IMR-90 (cell line): ENCODE measurements at regions not wholly inside any gene's neighbourhood (a gene's known extent, or its start where the extent isn't known, plus 50 kb on each side); places are given as distances from the start of the nearest gene placed in this dataset.

ENCODE experiments used
- CEBPB ChIP-seq: IDR thresholded peaks from 2 replicates; pipeline ENCODE4 v1.6.1; 2012; ENCODE audit warnings: low read depth, low read length, improper control_type of control experiment
- MAFK ChIP-seq: IDR thresholded peaks from 2 replicates; pipeline ENCODE4 v1.6.1; 2012; ENCODE audit warnings: low read depth, low read length, improper control_type of control experiment
- MXI1 ChIP-seq: IDR thresholded peaks from 2 replicates; pipeline ENCODE4 v1.6.1; 2012; ENCODE audit warnings: low read depth, mild to moderate bottlenecking, low read length, moderate library complexity, borderline replicate concordance
- POLR2A ChIP-seq: IDR thresholded peaks from 2 replicates; pipeline ENCODE4 v1.6.1; 2012; ENCODE audit warnings: mild to moderate bottlenecking, low read depth, low read length
- RAD21 ChIP-seq: IDR thresholded peaks from 2 replicates; pipeline ENCODE4 v1.6.1; 2012; ENCODE audit warnings: low read length, improper control_type of control experiment
- RCOR1 ChIP-seq: IDR thresholded peaks from 2 replicates; pipeline ENCODE4 v1.6.1; 2012; ENCODE audit warnings: mild to moderate bottlenecking, low read length, improper control_type of control experiment; ENCODE audit not compliant: insufficient replicate concordance
- RFX5 ChIP-seq: IDR thresholded peaks from 2 replicates; pipeline ENCODE4 v1.8.0; 2012; ENCODE audit warnings: low read depth, mild to moderate bottlenecking, low read length, moderate library complexity
- TF ChIP-seq, protein P1 (sequence below): conservative IDR thresholded peaks from 2 replicates; pipeline ENCODE4 v1.5.1; 2012; ENCODE audit warnings: mild to moderate bottlenecking, low read depth, low read length, improper control_type of control experiment
- TF ChIP-seq, protein P2 (sequence below): fragments of 150-350 bp; IDR thresholded peaks from 2 replicates; pipeline ENCODE4 v1.6.1; 2017; ENCODE audit warnings: mild to moderate bottlenecking, antibody characterized with exemption, low read length, low read depth
- TF ChIP-seq, protein P3 (sequence below): fragments of 150-350 bp; IDR thresholded peaks from 2 replicates; pipeline ENCODE4 v1.6.1; 2016; ENCODE audit warnings: low read depth, mild to moderate bottlenecking, low read length, moderate library complexity, borderline replicate concordance

DNA sequence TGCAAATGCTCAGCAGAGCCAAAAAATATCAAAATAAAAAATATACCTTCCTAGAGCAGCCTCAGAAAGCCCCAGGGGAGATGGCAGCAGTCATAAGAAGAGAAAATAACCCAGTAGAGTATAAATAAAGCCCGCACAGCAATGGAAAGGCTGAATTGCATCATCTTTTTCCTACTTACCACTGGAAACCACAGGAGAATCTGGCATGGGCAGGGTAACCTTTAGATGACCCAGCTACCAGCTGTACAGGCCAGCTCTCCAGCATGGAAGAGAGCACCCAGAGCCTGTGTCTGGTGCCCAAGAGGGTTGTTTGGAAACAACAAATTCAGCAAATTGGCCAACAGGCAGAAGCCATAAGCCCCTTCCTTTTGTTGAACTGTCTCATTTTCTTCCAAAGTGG, 253.1 kb downstream of the OMA1 start:
- TF ChIP-seq, protein P1, sequence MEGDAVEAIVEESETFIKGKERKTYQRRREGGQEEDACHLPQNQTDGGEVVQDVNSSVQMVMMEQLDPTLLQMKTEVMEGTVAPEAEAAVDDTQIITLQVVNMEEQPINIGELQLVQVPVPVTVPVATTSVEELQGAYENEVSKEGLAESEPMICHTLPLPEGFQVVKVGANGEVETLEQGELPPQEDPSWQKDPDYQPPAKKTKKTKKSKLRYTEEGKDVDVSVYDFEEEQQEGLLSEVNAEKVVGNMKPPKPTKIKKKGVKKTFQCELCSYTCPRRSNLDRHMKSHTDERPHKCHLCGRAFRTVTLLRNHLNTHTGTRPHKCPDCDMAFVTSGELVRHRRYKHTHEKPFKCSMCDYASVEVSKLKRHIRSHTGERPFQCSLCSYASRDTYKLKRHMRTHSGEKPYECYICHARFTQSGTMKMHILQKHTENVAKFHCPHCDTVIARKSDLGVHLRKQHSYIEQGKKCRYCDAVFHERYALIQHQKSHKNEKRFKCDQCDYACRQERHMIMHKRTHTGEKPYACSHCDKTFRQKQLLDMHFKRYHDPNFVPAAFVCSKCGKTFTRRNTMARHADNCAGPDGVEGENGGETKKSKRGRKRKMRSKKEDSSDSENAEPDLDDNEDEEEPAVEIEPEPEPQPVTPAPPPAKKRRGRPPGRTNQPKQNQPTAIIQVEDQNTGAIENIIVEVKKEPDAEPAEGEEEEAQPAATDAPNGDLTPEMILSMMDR: no peak
- TF ChIP-seq POLR2A: no peak
- TF ChIP-seq RCOR1: no peak
- no peak for TF ChIP-seq RAD21
- no peak for TF ChIP-seq MAFK
- TF ChIP-seq, protein P2, sequence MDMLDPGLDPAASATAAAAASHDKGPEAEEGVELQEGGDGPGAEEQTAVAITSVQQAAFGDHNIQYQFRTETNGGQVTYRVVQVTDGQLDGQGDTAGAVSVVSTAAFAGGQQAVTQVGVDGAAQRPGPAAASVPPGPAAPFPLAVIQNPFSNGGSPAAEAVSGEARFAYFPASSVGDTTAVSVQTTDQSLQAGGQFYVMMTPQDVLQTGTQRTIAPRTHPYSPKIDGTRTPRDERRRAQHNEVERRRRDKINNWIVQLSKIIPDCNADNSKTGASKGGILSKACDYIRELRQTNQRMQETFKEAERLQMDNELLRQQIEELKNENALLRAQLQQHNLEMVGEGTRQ: no peak
- no peak for TF ChIP-seq MXI1
- TF ChIP-seq, protein P3, sequence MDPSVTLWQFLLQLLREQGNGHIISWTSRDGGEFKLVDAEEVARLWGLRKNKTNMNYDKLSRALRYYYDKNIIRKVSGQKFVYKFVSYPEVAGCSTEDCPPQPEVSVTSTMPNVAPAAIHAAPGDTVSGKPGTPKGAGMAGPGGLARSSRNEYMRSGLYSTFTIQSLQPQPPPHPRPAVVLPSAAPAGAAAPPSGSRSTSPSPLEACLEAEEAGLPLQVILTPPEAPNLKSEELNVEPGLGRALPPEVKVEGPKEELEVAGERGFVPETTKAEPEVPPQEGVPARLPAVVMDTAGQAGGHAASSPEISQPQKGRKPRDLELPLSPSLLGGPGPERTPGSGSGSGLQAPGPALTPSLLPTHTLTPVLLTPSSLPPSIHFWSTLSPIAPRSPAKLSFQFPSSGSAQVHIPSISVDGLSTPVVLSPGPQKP: no peak
- no peak for TF ChIP-seq RFX5
- no peak for TF ChIP-seq CEBPB
